Left cardiac atrium (tissue), 4 donors: ENCODE measurements at regions not wholly inside any gene's neighbourhood (a gene's known extent, or its start where the extent isn't known, plus 50 kb on each side); places are given as distances from the start of the nearest gene placed in this dataset.
"Not testable (repeated sequence)": the region's sequence is repeated elsewhere in the genome, so short reads cannot be mapped to it uniquely, and the experiment has no call there.

Source experiments
- ATAC-seq, 2 donors: fragments of 200-7000 bp; cut with Tn5 transposase; one replicate each; pipeline ENCODE4 v1.9.1; 2020; ENCODE audit warnings: mild to moderate bottlenecking in 2 of 2, moderate library complexity in 2 of 2
- DNase-seq: peaks from one replicate; pipeline ENCODE4 v3.0.0-alpha.2; 2020
- intact Hi-C, 2 donors: fragments of 100-400 bp; cut with DNase I; formaldehyde crosslinking; loops; one replicate each; pipeline versions ENCODE4 v1.14.1 to v1.15.1; 2022 to 2023
- donor health status: DM: no; HTN: yes; CAD: no.
- donor health status: DM: no; HTN: yes; CAD: no; lungs with severe emphysema.
- donor health status: DM: yes; HTN: yes; CAD: no.
- donor health status: Dilated cardiomyopathy.

- intact Hi-C loops: no loop called here
- DNase-seq: no peak
- ATAC-seq: no peak
Observed at GRCh38 chr3:87798567-87798947, 260.2 kb downstream of the CGGBP1 start.

- ATAC-seq (no peak), DNase-seq (no peak)
- intact Hi-C loops: no loop called here
Observed at GRCh38 chr3:87797872-87798566, 260.8 kb downstream of the CGGBP1 start.

GRCh38 chr3:87796843-87797185, 262.0 kb downstream of the CGGBP1 start:
- DNase-seq (no peak), ATAC-seq (no peak)
- intact Hi-C loops: no loop called here

- DNase-seq: no peak
- intact Hi-C loops: no loop called here
- no peak for ATAC-seq
Observed at GRCh38 chr3:87796137-87796842, 262.5 kb downstream of the CGGBP1 start.

- ATAC-seq (no peak), DNase-seq (no peak)
- intact Hi-C loops: no loop called here
Observed at GRCh38 chr3:87795701-87796100, 263.1 kb downstream of the CGGBP1 start.

- DNase-seq: no peak
- ATAC-seq: no peak
Observed at GRCh38 chr3:87793337-87793877, 265.4 kb downstream of the CGGBP1 start.

GRCh38 chr3:87792534-87793336, 266.1 kb downstream of the CGGBP1 start, which contains the start of gene HTR1F:
HTR1F (plus strand) TSS chr3:87792706.
- intact Hi-C loops: no loop called here
- peak in 1 of 2 donors; percentile 51 for ATAC-seq
- DNase-seq: peak; percentile 20

More at GRCh38 chr3:87793337-87793877, 265.4 kb downstream of the CGGBP1 start:
- intact Hi-C loops: no loop called here

GRCh38 chr3:87792198-87792533, 266.6 kb downstream of the CGGBP1 start:
- intact Hi-C loops: no loop called here
- DNase-seq (no peak), ATAC-seq (no peak)

- DNase-seq (no peak), ATAC-seq (no peak)
- intact Hi-C loops: no loop called here
Observed at GRCh38 chr3:87791248-87792027, 267.4 kb downstream of the CGGBP1 start.

- ATAC-seq, DNase-seq, intact Hi-C loops: not testable (repeated sequence)
Observed at GRCh38 chr3:87789049-87789448, 269.8 kb downstream of the CGGBP1 start.

GRCh38 chr3:87788516-87788915, 270.3 kb downstream of the CGGBP1 start:
- ATAC-seq (no peak), DNase-seq (no peak)
- intact Hi-C loops: no loop called here

- DNase-seq (no peak), ATAC-seq (no peak)
- intact Hi-C loops: no loop called here
Observed at GRCh38 chr3:87780811-87781210, 278.0 kb downstream of the CGGBP1 start.

- ATAC-seq: no peak
- intact Hi-C loops: loop anchor here in 1 of 2 donors (10.0 kb wide), 1 partner anchor 226 kb away; no protein-coding TSS in a partner anchor
Observed at GRCh38 chr3:87778876-87779275, 279.9 kb downstream of the CGGBP1 start.

GRCh38 chr3:87771337-87772192, 287.2 kb downstream of the CGGBP1 start:
- ATAC-seq (no peak), DNase-seq (peak; percentile 20)
- intact Hi-C loops: loop anchor here in 1 of 2 donors (10.0 kb wide), 1 partner anchor 233 kb away; no protein-coding TSS in a partner anchor

More at GRCh38 chr3:87778876-87779275, 279.9 kb downstream of the CGGBP1 start:
- DNase-seq: no peak

GRCh38 chr3:87766721-87767120, 292.1 kb downstream of the CGGBP1 start:
- DNase-seq (no peak), ATAC-seq (no peak)
- intact Hi-C loops: no loop called here

GRCh38 chr3:87765256-87765655, 293.5 kb downstream of the CGGBP1 start:
- DNase-seq (no peak), ATAC-seq (no peak)
- intact Hi-C loops: no loop called here

- intact Hi-C loops: no loop called here
- no peak for ATAC-seq
- DNase-seq: no peak
Observed at GRCh38 chr3:87761795-87762194, 297.0 kb downstream of the CGGBP1 start.

- ATAC-seq (no peak), DNase-seq (no peak)
- intact Hi-C loops: no loop called here
Observed at GRCh38 chr3:87761341-87761740, 297.5 kb downstream of the CGGBP1 start.
